Coronary artery (tissue), 2 donors: ENCODE measurements at regions not wholly inside any gene's neighbourhood (a gene's known extent, or its start where the extent isn't known, plus 50 kb on each side); places are given as distances from the start of the nearest gene placed in this dataset.
"Not testable (repeated sequence)": the region's sequence is repeated elsewhere in the genome, so short reads cannot be mapped to it uniquely, and the experiment has no call there.

Experiments
- DNase-seq: peaks from one replicate; pipeline ENCODE4 v3.0.0-alpha.2; 2017; ENCODE audit warnings: low spot score
- H3K27ac ChIP-seq, 2 donors: fragments of 200-600 bp; sonication (generic); one replicate each; pipeline ENCODE4 v1.5.1; 2016 to 2019
- H3K4me3 ChIP-seq: fragments of 200-600 bp; sonication (generic); 2 replicates; pipeline ENCODE4 v1.5.1; 2016; ENCODE audit warnings: mild to moderate bottlenecking, moderate library complexity
- TF ChIP-seq, protein P1 (sequence below): fragments of 200-600 bp; sonication (generic); IDR thresholded peaks from one replicate; pipeline ENCODE4 v1.5.1; 2019; ENCODE audit warnings: antibody characterized with exemption

DNA sequence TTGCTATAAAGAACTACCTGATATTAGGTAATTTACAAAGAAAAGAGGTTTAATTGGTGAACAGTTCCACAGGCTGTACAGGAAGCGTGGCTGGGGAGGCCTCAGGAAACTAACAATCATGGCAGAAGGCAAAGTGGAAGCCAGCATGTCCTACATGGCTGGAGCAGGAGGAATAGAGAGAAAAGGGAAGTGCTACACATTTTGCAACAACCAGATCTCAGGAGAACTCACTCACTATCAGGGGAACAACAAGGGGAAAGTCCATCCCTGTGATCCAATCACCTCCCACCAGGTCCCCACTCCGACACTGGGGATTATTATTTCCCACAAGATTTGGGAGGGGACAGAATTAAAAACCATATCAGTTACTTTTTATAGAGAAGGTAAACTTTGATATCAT lies 273.5 kb upstream of the MMADHC start:
- TF ChIP-seq, protein P1, sequence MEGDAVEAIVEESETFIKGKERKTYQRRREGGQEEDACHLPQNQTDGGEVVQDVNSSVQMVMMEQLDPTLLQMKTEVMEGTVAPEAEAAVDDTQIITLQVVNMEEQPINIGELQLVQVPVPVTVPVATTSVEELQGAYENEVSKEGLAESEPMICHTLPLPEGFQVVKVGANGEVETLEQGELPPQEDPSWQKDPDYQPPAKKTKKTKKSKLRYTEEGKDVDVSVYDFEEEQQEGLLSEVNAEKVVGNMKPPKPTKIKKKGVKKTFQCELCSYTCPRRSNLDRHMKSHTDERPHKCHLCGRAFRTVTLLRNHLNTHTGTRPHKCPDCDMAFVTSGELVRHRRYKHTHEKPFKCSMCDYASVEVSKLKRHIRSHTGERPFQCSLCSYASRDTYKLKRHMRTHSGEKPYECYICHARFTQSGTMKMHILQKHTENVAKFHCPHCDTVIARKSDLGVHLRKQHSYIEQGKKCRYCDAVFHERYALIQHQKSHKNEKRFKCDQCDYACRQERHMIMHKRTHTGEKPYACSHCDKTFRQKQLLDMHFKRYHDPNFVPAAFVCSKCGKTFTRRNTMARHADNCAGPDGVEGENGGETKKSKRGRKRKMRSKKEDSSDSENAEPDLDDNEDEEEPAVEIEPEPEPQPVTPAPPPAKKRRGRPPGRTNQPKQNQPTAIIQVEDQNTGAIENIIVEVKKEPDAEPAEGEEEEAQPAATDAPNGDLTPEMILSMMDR = no peak
- Histone ChIP-seq H3K27ac (no peak overlapping the region), H3K4me3 (no peak overlapping the region)
- no peak for DNase-seq

DNA sequence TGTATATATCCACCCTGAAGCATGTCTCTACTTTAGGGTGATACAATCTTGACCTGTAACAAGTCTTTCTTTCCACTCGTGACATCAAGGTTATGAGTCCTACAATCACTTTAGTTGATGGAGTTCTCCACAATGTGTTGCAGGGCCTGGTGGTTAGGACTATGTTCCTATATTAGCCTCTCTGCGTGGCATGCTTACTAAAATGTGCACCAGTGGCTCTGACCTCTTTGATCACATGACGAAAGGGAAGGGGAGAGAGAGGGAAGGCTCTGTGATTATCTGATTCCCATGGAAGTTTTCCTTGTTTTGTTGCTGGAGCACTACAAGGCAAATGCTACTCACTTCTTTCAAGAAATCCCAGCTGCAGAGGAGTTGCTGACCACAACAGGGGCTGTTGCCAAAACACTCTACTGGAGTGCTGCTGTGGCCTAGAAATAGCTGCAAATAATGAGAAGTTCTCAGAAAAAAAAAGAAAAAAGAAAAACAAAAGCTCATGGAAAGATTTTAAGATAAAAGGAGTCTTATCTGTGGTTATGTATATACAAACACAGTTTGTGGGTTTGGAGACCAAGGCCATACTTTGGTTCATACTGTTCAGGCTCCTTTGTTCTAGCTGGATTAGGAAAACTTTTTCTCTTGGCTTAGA lies 272.8 kb upstream of the MMADHC start:
- Histone ChIP-seq H3K27ac (peak overlapping the region in 1 of 2 donors; percentile 31), H3K4me3 (no peak overlapping the region)
- TF ChIP-seq, protein P1 = no peak
- no peak for DNase-seq

DNA sequence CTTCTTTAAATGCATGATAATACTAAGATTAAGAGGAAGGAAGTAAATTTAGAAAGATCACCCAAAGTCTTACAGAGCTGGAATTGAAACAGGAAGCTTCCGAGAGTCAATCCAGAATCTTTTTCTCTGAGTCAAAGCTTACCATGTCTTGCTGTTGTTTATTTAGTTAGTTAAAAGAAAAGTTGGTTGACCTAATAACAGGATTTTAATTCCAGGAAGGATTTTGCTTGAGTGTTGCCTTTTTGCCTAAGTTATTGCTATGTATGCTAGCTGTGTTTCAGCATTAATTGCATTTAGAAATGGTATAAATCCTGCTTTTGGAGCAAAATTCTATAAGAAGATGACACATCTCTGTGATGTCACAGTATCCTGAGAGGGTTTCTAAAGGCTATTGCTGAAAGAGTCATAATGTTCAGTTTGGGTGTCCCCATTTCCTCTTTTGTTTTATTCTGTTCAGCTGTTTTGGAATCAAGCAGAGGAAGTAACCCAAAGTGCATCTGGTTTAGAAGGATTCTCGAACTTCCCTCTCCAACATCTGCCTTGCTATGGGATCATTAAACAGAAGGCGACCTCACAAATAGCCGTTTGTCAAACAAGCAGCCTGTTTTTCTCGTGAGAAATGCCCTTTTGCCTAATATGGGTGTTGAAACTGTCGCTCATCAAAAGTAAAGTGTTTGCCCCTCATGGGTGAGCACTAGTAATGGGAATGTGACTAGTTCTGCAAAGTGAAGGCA lies 271.5 kb upstream of the MMADHC start:
- Histone ChIP-seq H3K4me3 (no peak overlapping the region), H3K27ac (no peak overlapping the region)
- TF ChIP-seq, protein P1 = no peak
- DNase-seq = no peak

DNA sequence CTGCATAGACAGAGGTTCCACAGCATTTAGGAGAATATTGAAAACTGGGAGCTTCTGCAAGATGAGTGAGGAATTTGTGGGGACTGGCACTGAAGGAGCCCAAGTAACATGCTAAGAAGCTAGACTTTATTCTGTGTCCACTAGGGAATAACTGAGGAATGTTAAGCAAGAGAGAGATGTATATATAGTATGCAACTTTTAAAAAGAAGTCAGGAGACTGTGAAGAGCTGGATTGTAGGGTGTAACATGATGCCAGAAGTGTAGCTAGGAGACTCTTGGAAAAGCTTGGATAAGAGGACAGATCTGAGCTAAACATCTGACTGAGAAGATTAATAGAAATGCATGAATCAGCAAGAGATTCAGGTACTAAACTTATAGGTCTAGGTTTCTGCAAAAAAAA lies 270.6 kb upstream of the MMADHC start:
- Histone ChIP-seq H3K27ac (no peak overlapping the region), H3K4me3 (no peak overlapping the region)
- DNase-seq = no peak

DNA sequence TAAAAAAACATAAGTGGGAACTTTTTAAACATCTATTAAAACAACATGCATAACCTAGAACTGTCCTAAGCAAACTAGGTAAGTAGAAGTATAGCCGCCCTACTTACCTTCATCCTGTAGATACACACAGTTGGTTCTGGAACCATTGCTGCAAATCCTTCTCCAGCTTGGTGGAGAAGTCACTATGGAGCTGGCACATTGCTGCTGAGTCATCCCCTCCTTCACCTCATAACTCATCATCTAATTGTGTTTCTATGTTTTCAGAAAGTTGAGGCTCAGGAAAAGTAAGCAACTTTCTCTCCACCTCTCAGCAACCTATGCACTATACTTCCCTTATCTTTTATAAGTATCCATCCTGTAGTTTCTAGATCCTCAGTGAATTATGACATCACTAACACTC lies 269.8 kb upstream of the MMADHC start:
- H3K4me3 ChIP-seq = no peak overlapping the region
- TF ChIP-seq, protein P1 = no peak
- H3K27ac ChIP-seq = no peak overlapping the region
- no peak for DNase-seq

More for the DNA sequence above, 270.6 kb upstream of the MMADHC start:
- TF ChIP-seq, protein P1 = no peak

DNA sequence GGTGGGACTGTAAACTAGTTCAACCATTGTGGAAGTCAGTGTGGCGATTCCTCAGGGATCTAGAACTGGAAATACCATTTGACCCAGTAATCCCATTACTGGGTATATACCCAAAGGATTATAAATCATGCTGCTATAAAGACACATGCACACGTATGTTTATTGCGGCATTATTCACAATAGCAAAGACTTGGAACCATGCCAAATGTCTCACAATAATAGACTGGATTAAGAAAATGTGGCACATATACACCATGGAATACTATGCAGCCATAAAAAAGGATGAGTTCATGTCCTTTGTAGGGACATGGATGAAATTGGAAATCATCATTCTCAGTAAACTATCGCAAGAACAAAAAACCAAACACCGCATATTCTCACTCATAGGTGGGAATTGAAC lies 268.3 kb upstream of the MMADHC start:
- H3K4me3 ChIP-seq, DNase-seq, H3K27ac ChIP-seq: not testable (repeated sequence)

DNA sequence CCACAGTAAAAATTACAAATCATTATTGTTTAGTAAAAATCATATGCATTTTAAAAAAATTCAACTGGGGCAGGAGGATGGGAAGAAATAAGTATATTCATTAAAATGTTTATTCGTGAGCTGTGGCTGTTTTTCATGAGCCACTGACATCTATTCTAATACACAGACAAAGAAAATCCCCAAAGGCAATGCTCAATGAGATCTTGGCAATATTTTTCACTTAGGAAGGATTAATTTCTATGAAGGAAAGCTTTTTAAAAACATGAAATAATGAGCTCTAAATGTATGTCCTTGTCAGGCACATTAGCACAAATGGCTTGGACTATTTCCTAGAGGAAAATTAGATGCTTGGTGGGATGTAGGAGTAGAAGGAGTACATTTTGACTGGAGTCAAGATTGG lies 262.0 kb upstream of the MMADHC start:
- Histone ChIP-seq H3K27ac (no peak overlapping the region), H3K4me3 (no peak overlapping the region)
- no peak for DNase-seq
- TF ChIP-seq, protein P1 = no peak
